Bronchial epithelial cell (primary cell): ENCODE measurements at regions not wholly inside any gene's neighbourhood (a gene's known extent, or its start where the extent isn't known, plus 50 kb on each side); places are given as distances from the start of the nearest gene placed in this dataset.

ENCODE experiments used
- DNase-seq: peaks from one replicate; pipeline ENCODE4 v3.0.0-alpha.2; 2010; ENCODE audit warnings: low read depth
- FAIRE-seq: peaks from 2 replicates; lab custom pipeline; 2011; peaks lifted over from hg19 to GRCh38; lab: Jason Lieb, UNC
- H3K27me3 ChIP-seq: 2 replicates; pipeline ENCODE4 v1.5.1; 2011; ENCODE audit warnings: low read length; ENCODE audit not compliant: control insufficient read depth, insufficient read depth
- H3K36me3 ChIP-seq: 2 replicates; pipeline ENCODE4 v1.5.1; 2011; ENCODE audit warnings: low read length; ENCODE audit not compliant: control insufficient read depth, insufficient read depth
- H3K4me3 ChIP-seq: 2 replicates; pipeline ENCODE4 v1.5.1; 2011; ENCODE audit warnings: mild to moderate bottlenecking, low read depth, low read length, control low read depth
- CTCF ChIP-seq: IDR thresholded peaks from 2 replicates; pipeline ENCODE4 v1.5.1; 2011; ENCODE audit warnings: mild to moderate bottlenecking, moderate library complexity, low read length, control low read depth, inconsistent platforms; ENCODE audit not compliant: insufficient read depth, severe bottlenecking

GRCh38 chr13:83592095-83592494 is 290.2 kb downstream of the SLITRK1 start:
- Histone ChIP-seq H3K36me3 (no peaks in the 10 kb centered on the region), H3K27me3 (no peaks in the 10 kb centered on the region), H3K4me3 (no peak overlapping the region)
- FAIRE-seq: no peak
- TF ChIP-seq CTCF: no peak
- no peak for DNase-seq

GRCh38 chr13:83589814-83590213 is 292.5 kb downstream of the SLITRK1 start:
- no peak overlapping the region for H3K4me3 ChIP-seq
- FAIRE-seq: no peak
- no peaks in the 10 kb centered on the region for H3K27me3 ChIP-seq
- no peak for TF ChIP-seq CTCF
- H3K36me3 ChIP-seq: no peaks in the 10 kb centered on the region
- DNase-seq: no peak

- no peak for FAIRE-seq
- no peak for DNase-seq
- no peak overlapping the region for H3K4me3 ChIP-seq
- no peaks in the 10 kb centered on the region for H3K36me3 ChIP-seq
- no peak for TF ChIP-seq CTCF
- H3K27me3 ChIP-seq: no peaks in the 10 kb centered on the region
These were observed 305.1 kb downstream of the SLITRK1 start for GRCh38 chr13:83577183-83577582.

- Histone ChIP-seq H3K4me3 (no peak overlapping the region), H3K36me3 (no peaks in the 10 kb centered on the region), H3K27me3 (no peaks in the 10 kb centered on the region)
- no peak for FAIRE-seq
- TF ChIP-seq CTCF: no peak
- DNase-seq: no peak
These were observed 314.3 kb downstream of the SLITRK1 start for GRCh38 chr13:83568019-83568418.

- Histone ChIP-seq H3K4me3 (no peak overlapping the region), H3K36me3 (no peaks in the 10 kb centered on the region), H3K27me3 (no peaks in the 10 kb centered on the region)
- DNase-seq (no peak), FAIRE-seq (no peak)
- no peak for TF ChIP-seq CTCF
These were observed 318.8 kb downstream of the SLITRK1 start for GRCh38 chr13:83563499-83563898.

GRCh38 chr13:83557845-83558244 is 324.4 kb downstream of the SLITRK1 start:
- no peak for TF ChIP-seq CTCF
- no peaks in the 10 kb centered on the region for H3K36me3 ChIP-seq
- no peaks in the 10 kb centered on the region for H3K27me3 ChIP-seq
- no peak overlapping the region for H3K4me3 ChIP-seq
- no peak for FAIRE-seq
- DNase-seq: no peak
